Sciatic nerve (tissue), 2 donors: ENCODE measurements at regions not wholly inside any gene's neighbourhood (a gene's known extent, or its start where the extent isn't known, plus 50 kb on each side); places are given as distances from the start of the nearest gene placed in this dataset.

Source experiments
- ATAC-seq: fragments of 200-7000 bp; cut with Tn5 transposase; one replicate; pipeline ENCODE4 v1.9.1; 2020; ENCODE audit warnings: mild to moderate bottlenecking, moderate library complexity
- DNase-seq: peaks from one replicate; pipeline ENCODE4 v3.0.0-alpha.2; 2020; ENCODE audit warnings: low spot score
- intact Hi-C: fragments of 100-400 bp; cut with DNase I; formaldehyde crosslinking; loops from one replicate; pipeline ENCODE4 v1.14.2; 2022
- donor health status: DM: no; HTN: no; CAD: no.
- donor health status: DM: no; HTN: no; CAD: no.

- ATAC-seq, result no peak
- DNase-seq, result no peak
- intact Hi-C loops, result no loop called here
These were observed 258.9 kb downstream of the BRD1 start for GRCh38 chr22:49568751-49569285.

- peak; percentile 35 for DNase-seq
- no peak for ATAC-seq
- intact Hi-C loops, result no loop called here
These were observed 259.5 kb downstream of the BRD1 start for GRCh38 chr22:49567899-49568750.

GRCh38 chr22:49566693-49567092 is 261.0 kb downstream of the BRD1 start:
- intact Hi-C loops, result no loop called here
- DNase-seq (peak; percentile 46), ATAC-seq (no peak)

- intact Hi-C loops, result no loop called here
- ATAC-seq (no peak), DNase-seq (peak; percentile 28)
These were observed 261.5 kb downstream of the BRD1 start for GRCh38 chr22:49566141-49566541.

GRCh38 chr22:49565516-49565855 is 262.2 kb downstream of the BRD1 start:
- no peak for DNase-seq
- intact Hi-C loops, result no loop called here
- ATAC-seq, result no peak

GRCh38 chr22:49564666-49565515 is 262.8 kb downstream of the BRD1 start:
- intact Hi-C loops, result no loop called here
- no peak for ATAC-seq

GRCh38 chr22:49564054-49564453 is 263.6 kb downstream of the BRD1 start:
- DNase-seq (no peak), ATAC-seq (no peak)
- intact Hi-C loops, result no loop called here

More at GRCh38 chr22:49564666-49565515, 262.8 kb downstream of the BRD1 start:
- peak; percentile 41 for DNase-seq

- ATAC-seq, result no peak
- no peak for DNase-seq
- intact Hi-C loops, result no loop called here
These were observed 264.9 kb downstream of the BRD1 start for GRCh38 chr22:49562685-49563249.

- intact Hi-C loops, result no loop called here
- DNase-seq (no peak), ATAC-seq (no peak)
These were observed 265.7 kb downstream of the BRD1 start for GRCh38 chr22:49561976-49562375.

- intact Hi-C loops, result no loop called here
- ATAC-seq, result no peak
- DNase-seq, result no peak
These were observed 266.3 kb downstream of the BRD1 start for GRCh38 chr22:49561338-49561737.

- ATAC-seq (no peak), DNase-seq (peak; percentile 40)
- intact Hi-C loops, result no loop called here
These were observed 272.1 kb downstream of the BRD1 start for GRCh38 chr22:49555526-49555925.

- ATAC-seq (no peak), DNase-seq (peak; percentile 37)
- intact Hi-C loops, result no loop called here
These were observed 272.9 kb downstream of the BRD1 start for GRCh38 chr22:49554741-49555140.

- DNase-seq (peak; percentile 23), ATAC-seq (no peak)
- intact Hi-C loops, result no loop called here
These were observed 273.4 kb downstream of the BRD1 start for GRCh38 chr22:49554296-49554625.

GRCh38 chr22:49553518-49554295 is 274.0 kb downstream of the BRD1 start:
- ATAC-seq (no peak), DNase-seq (peak; percentile 42)
- intact Hi-C loops, result no loop called here

GRCh38 chr22:49553076-49553475 is 274.6 kb downstream of the BRD1 start:
- no peak for DNase-seq
- intact Hi-C loops, result no loop called here
- ATAC-seq, result no peak

- DNase-seq, result no peak
- ATAC-seq, result no peak
- intact Hi-C loops, result no loop called here
These were observed 275.6 kb downstream of the BRD1 start for GRCh38 chr22:49551897-49552614.

GRCh38 chr22:49551446-49551845 is 276.2 kb downstream of the BRD1 start:
- no peak for ATAC-seq
- intact Hi-C loops, result no loop called here
- no peak for DNase-seq

- intact Hi-C loops, result no loop called here
- no peak for DNase-seq
- ATAC-seq, result no peak
These were observed 276.8 kb downstream of the BRD1 start for GRCh38 chr22:49550766-49551362.
